Smooth muscle cell (in vitro differentiated cells): ENCODE measurements at regions not wholly inside any gene's neighbourhood (a gene's known extent, or its start where the extent isn't known, plus 50 kb on each side); places are given as distances from the start of the nearest gene placed in this dataset.

Experiments used
- DNase-seq: peaks from one replicate; lab custom pipeline; 2025; ENCODE audit not compliant: unreplicated experiment; lab: John Stamatoyannopoulos, UW
- H2AFZ ChIP-seq: fragments of 200-600 bp; sonication (generic); 2 replicates; pipeline ENCODE4 v1.6.0; 2016; ENCODE audit warnings: antibody characterized with exemption, low read depth, mild to moderate bottlenecking
- H3F3A ChIP-seq: fragments of 200-600 bp; sonication (generic); 2 replicates; pipeline ENCODE4 v1.6.0; 2017; ENCODE audit warnings: antibody characterized with exemption, low read depth
- H3K27ac ChIP-seq: fragments of 200-600 bp; sonication (generic); 2 replicates; pipeline ENCODE4 v1.5.1; 2016; ENCODE audit warnings: low read depth, mild to moderate bottlenecking
- H3K27me3 ChIP-seq: fragments of 200-600 bp; sonication (generic); 2 replicates; pipeline ENCODE4 v1.6.1; 2016; ENCODE audit warnings: low read depth, mild to moderate bottlenecking
- H3K36me3 ChIP-seq: fragments of 200-600 bp; sonication (generic); 2 replicates; pipeline ENCODE4 v1.5.1; 2016; ENCODE audit warnings: low read depth
- H3K4me1 ChIP-seq: fragments of 200-600 bp; sonication (generic); 2 replicates; pipeline ENCODE4 v1.5.1; 2016; ENCODE audit warnings: low read depth
- H3K4me2 ChIP-seq: fragments of 200-600 bp; sonication (generic); 2 replicates; pipeline ENCODE4 v1.6.0; 2016; ENCODE audit warnings: mild to moderate bottlenecking
- H3K4me3 ChIP-seq: fragments of 200-600 bp; sonication (generic); 2 replicates; pipeline ENCODE4 v1.5.1; 2016; ENCODE audit warnings: mild to moderate bottlenecking
- H3K79me2 ChIP-seq: fragments of 200-600 bp; sonication (generic); 2 replicates; pipeline ENCODE4 v1.6.0; 2016; ENCODE audit warnings: low read depth, mild to moderate bottlenecking
- H3K9ac ChIP-seq: fragments of 200-600 bp; sonication (generic); 2 replicates; pipeline ENCODE4 v1.6.0; 2016; ENCODE audit warnings: low read depth
- H3K9me3 ChIP-seq: fragments of 200-600 bp; sonication (generic); replicated peaks from 2 replicates; pipeline ENCODE4 v1.5.1; 2016; ENCODE audit warnings: low read depth
- H4K20me1 ChIP-seq: fragments of 200-600 bp; sonication (generic); 2 replicates; pipeline ENCODE4 v1.6.0; 2016; ENCODE audit warnings: low read depth
- WGBS: methylation state at CpG from one replicate; pipeline ENCODE4 v1.1.7; 2016; ENCODE audit warnings: low lambda C conversion rate; 5-methylcytosine and 5-hydroxymethylcytosine counted together
- TF ChIP-seq, protein P1 (sequence below): fragments of 200-600 bp; sonication (generic); IDR thresholded peaks from 2 replicates; pipeline ENCODE4 v1.5.1; 2017; ENCODE audit warnings: borderline replicate concordance, mild to moderate bottlenecking, antibody characterized with exemption; ENCODE audit not compliant: insufficient read depth, poor library complexity, severe bottlenecking

DNA sequence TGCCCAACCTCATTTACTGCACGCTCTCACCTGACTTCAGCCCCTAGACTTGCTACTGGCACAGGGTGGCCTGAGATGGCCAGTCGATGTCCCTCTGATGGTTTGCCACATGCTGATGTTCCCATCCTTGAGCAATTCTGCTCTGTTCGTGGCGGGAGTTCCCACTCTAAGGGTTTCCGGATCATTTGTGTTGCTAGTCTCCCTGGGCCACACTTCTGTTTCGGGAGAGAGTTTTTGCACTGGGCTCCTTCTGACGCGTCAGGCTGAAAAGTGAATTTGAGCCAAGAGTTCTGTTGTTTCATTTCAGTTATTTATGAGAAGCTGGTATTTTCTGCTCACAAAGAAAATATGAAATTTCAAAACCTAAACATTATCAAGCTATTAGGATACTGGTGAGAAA is 597.7 kb downstream of the BNC2 start:
- no peaks in the 10 kb centered on the region for H4K20me1 ChIP-seq
- H3K9me3 ChIP-seq, result no peaks in the 10 kb centered on the region
- H3F3A ChIP-seq, result no peaks in the 10 kb centered on the region
- DNase-seq, result no peak
- no peaks in the 10 kb centered on the region for H3K36me3 ChIP-seq
- TF ChIP-seq, protein P1, sequence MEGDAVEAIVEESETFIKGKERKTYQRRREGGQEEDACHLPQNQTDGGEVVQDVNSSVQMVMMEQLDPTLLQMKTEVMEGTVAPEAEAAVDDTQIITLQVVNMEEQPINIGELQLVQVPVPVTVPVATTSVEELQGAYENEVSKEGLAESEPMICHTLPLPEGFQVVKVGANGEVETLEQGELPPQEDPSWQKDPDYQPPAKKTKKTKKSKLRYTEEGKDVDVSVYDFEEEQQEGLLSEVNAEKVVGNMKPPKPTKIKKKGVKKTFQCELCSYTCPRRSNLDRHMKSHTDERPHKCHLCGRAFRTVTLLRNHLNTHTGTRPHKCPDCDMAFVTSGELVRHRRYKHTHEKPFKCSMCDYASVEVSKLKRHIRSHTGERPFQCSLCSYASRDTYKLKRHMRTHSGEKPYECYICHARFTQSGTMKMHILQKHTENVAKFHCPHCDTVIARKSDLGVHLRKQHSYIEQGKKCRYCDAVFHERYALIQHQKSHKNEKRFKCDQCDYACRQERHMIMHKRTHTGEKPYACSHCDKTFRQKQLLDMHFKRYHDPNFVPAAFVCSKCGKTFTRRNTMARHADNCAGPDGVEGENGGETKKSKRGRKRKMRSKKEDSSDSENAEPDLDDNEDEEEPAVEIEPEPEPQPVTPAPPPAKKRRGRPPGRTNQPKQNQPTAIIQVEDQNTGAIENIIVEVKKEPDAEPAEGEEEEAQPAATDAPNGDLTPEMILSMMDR, result no peak
- H3K27ac ChIP-seq, result no peak overlapping the region
- H3K4me2 ChIP-seq, result no peak overlapping the region
- 94% methylated on average over 8 of the region's 8 CpGs for WGBS
- H2AFZ ChIP-seq, result no peak overlapping the region
- H3K27me3 ChIP-seq, result no peaks in the 10 kb centered on the region
- no peaks in the 10 kb centered on the region for H3K79me2 ChIP-seq
- H3K4me3 ChIP-seq, result no peak overlapping the region
- H3K9ac ChIP-seq, result no peak overlapping the region
- H3K4me1 ChIP-seq, result no peaks in the 10 kb centered on the region

DNA sequence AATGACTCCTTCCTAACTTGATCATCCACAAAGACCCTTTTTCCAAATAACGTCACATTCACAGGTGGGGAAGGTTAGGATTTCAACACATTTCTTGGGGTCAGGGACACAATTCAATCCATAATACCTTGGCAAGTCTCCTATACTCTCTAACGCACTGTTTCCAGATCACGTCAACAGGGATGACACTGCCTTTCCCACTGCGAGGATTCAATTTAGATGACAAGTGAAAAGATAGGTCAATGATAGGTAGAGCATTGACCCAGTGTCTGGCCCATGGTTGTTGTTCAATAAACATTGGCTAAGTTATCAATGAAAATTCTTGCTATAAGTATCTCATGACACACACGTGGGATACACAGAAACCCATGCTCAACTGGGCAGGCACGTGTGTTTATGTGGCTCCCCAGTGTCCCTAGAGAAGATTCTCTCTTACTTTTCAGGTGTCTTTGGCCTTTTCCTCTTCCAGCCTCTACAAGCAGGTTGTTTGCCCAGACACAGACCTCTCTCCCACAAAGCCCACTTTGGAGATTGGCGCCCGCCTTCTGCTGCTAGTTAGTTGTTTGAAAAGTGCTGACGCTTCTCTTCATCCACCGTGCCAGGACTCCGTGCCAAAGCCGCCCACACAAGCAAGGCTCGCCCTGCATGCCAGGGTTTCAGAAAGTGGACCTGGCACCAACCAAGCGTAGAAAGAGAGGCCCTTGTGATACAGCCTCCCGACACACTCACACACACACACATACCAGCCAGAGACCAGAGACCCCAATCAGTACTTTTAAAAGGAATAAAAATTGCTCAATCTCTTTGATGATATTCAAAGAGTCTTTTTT is 594.5 kb downstream of the BNC2 start:
- H4K20me1 ChIP-seq, result no peaks in the 10 kb centered on the region
- no peak overlapping the region for H3K27ac ChIP-seq
- no peak overlapping the region for H2AFZ ChIP-seq
- WGBS, result 98% methylated on average over 15 of the region's 15 CpGs
- H3K36me3 ChIP-seq, result no peaks in the 10 kb centered on the region
- no peaks in the 10 kb centered on the region for H3K4me1 ChIP-seq
- no peak overlapping the region for H3K4me2 ChIP-seq
- H3K9me3 ChIP-seq, result no peaks in the 10 kb centered on the region
- TF ChIP-seq, protein P1, result no peak
- H3K79me2 ChIP-seq, result no peaks in the 10 kb centered on the region
- no peak overlapping the region for H3K9ac ChIP-seq
- no peaks in the 10 kb centered on the region for H3F3A ChIP-seq
- no peak overlapping the region for H3K4me3 ChIP-seq
- H3K27me3 ChIP-seq, result no peaks in the 10 kb centered on the region
- DNase-seq, result no peak

DNA sequence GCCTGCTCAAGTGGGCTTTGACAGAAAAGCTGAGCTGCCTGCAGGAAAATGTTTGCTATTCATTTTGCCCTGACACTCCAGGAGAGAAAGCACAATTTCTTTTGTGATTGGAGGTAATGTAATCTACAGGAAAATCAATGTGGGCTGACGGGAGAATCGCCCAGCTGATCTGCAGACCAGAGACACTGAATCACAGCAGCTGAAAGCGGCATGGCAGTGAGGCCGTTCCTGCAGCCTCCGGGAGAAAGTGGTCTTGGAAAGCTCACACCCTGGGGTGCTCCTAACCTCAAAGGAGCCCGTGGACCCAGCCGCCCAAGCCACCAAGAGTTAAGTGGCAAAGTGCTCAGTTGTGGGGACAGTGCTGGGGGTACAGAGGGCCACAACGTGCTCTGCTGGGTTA is 593.6 kb downstream of the BNC2 start:
- H3K4me2 ChIP-seq, result no peak overlapping the region
- WGBS, result 94% methylated on average over 8 of the region's 8 CpGs
- no peak overlapping the region for H2AFZ ChIP-seq
- H3K9me3 ChIP-seq, result no peaks in the 10 kb centered on the region
- TF ChIP-seq, protein P1, result no peak
- H3K36me3 ChIP-seq, result no peaks in the 10 kb centered on the region
- H3K9ac ChIP-seq, result no peak overlapping the region
- H4K20me1 ChIP-seq, result no peaks in the 10 kb centered on the region
- no peaks in the 10 kb centered on the region for H3F3A ChIP-seq
- H3K27me3 ChIP-seq, result no peaks in the 10 kb centered on the region
- no peaks in the 10 kb centered on the region for H3K79me2 ChIP-seq
- H3K4me1 ChIP-seq, result no peaks in the 10 kb centered on the region
- no peak overlapping the region for H3K4me3 ChIP-seq
- DNase-seq, result no peak
- H3K27ac ChIP-seq, result no peak overlapping the region

DNA sequence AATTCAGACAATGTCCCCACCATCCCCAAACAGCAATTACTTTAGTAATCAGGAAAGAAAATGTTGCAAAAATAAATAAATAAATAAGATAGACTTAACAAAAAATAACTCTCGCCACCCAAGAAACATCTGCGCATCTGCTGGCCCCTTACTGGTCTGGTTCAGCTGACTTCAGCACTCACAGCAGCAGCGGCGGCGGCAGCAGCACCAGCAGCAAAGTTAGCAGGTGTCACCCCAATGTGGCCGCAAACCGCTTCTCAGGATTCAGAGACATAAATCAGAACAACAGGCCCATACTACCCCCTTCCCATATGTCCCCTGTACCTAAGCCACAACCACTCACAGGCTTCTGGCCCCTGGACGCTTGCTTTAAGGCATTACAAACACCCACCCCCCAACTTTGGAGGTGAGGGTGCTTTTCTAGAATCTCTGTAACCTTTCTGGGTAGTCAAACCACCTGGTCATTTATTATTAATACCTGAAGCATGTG is 593.0 kb downstream of the BNC2 start:
- H3K27me3 ChIP-seq, result no peaks in the 10 kb centered on the region
- no peak overlapping the region for H3K4me2 ChIP-seq
- no peaks in the 10 kb centered on the region for H3K9me3 ChIP-seq
- no peak overlapping the region for H3K27ac ChIP-seq
- no peaks in the 10 kb centered on the region for H3K36me3 ChIP-seq
- H3K79me2 ChIP-seq, result no peaks in the 10 kb centered on the region
- H4K20me1 ChIP-seq, result no peaks in the 10 kb centered on the region
- 94% methylated on average over 8 of the region's 8 CpGs for WGBS
- DNase-seq, result no peak
- TF ChIP-seq, protein P1, result no peak
- no peak overlapping the region for H2AFZ ChIP-seq
- H3K4me3 ChIP-seq, result no peak overlapping the region
- H3K4me1 ChIP-seq, result no peaks in the 10 kb centered on the region
- H3K9ac ChIP-seq, result no peak overlapping the region
- H3F3A ChIP-seq, result no peaks in the 10 kb centered on the region
